GM21381 (cell line): ENCODE measurements at regions not wholly inside any gene's neighbourhood (a gene's known extent, or its start where the extent isn't known, plus 50 kb on each side); places are given as distances from the start of the nearest gene placed in this dataset.
"Not testable (repeated sequence)": the region's sequence is repeated elsewhere in the genome, so short reads cannot be mapped to it uniquely, and the experiment has no call there.

Experiments used
- ATAC-seq: cut with Tn5 transposase; IDR thresholded peaks from one replicate; pipeline ENCODE4 v1.9.1; 2021; ENCODE audit warnings: mild to moderate bottlenecking, moderate library complexity; ENCODE audit not compliant: unreplicated experiment

DNA sequence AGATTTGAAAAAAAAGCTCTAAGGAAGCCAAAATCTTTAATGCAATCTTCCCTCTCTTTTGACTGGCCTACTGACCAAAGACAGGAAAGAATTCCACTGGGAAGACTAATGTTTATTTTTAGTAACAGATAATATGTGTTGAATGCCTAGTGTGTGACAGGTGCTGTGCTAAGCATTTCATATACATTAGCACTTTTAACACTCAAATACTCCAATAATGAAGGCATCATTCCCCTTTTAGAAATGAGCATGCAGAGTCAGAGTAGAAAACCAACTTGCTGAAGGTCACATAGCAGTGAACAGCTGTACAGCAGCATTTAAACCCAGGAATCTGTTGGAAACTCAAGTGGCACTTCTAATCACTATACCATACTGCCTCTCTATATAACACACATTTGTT lies 170.6 kb downstream of the MINAR1 start:
- no peak for ATAC-seq

DNA sequence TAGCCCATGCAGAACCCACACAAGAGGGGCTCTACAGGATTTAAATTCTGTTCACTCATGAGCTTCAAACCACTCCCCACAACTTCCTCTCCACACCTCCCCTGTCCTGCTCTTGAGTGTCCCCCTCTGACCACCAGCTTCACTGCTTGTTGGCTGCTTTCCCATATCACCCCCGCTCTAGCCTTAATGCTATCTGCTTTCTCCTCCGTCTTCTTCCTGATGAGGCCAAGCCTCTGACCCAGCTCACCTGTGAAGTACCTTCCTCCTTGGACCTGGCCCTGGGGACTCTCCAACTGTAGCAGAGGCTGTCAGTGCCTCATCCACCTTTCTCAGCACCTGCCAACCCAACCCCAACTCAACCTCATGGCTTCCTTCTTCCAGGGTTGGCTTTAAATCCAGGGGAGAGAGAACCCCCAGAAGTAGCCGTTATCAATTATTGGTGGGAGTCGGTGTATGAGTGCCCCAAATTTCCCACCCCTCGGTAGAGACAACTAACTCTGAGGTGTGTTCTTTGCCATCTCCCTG lies 174.8 kb downstream of the MINAR1 start:
- ATAC-seq: no peak

DNA sequence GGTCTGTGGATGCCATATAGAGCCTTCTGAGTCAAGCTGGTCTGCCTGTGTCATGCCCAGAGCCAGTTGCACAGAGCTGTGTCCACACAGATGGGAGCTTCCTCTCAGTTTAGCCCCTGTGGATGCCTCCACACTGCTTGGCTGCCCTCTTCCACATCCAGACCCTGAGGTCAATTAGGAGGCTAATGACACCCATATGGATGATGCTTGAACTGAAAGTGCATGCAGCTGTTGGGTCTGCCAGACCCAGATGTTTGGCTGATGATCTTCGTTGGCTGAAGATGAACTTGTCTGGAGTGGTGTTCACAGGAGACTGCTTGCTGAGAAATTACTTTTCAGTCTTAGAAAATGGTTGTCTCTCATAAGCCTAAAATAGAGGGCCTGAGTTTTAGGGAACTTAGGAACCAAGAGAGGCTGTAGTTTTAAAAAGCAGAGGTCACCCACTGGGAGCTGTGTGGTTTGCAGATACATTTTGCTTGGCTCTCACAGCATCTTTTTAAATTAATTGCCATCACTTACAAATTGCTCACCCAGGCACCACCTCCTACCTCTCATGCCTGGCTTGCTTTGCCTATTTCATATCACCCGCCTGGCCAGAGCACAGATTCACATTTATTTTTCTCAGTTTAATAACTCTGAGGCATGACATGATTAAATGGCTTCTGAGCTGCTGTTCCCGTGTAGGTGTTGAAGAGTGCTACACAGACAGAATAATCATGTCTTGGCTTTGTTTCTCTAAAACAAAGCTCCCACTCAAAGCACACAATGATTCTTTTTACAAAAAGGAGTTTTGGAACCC lies 176.1 kb downstream of the MINAR1 start:
- no peak for ATAC-seq

DNA sequence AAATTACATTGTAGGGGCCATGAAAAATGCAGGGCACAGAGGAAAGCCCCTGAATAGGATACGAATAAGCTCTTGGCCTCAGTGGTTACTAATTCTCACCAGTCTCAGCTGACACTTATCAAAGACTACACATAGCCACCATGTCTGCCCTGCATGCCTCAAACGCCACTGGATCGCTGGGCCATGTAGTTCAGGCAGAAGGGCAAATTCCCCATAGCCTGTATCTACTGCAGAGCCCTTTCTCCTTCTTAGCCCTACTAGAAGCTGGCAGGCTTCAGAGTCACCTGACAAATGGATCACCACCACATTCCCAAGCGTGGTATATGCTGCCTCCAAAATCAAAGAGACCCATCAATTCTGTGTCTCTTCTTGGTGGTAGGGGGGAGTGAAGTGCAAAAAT lies 177.4 kb downstream of the MINAR1 start:
- no peak for ATAC-seq

DNA sequence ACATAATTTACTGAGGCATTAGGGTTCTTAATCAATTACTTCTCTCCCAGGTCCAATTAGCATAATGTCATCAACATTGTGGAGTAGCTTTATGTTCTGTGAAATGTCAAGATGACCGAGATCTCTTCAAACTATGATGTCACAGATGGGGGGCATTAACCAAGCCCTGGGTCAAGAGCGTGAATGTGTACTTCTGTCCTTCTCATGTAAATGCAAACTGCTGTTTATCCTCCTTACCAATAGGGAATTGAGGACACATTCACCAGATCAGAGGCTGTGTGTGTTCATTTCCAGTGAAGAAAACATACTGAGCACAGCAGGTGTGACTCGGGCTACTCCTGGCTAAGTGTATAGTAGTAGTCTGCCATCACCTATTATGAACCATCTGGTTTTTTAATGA lies 177.9 kb downstream of the MINAR1 start:
- no peak for ATAC-seq

DNA sequence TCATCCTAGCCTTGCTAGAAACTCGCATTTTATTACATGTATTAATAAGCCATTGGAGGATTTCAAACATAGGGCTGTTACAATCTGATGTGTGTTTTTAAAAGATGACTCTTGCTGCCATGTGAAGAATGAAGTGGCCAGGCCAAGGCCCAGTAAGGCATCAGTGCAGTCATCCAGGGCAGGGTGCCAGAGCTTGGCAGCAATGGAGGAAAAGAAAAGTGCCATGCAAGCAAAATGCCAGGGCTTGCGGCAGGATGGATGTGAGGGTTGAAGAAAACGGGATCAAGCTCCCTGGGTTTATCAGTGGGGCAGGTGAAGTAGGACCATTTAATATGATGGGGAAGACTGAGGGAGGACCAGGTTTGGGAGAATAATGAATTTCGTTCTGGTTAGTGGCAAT lies 183.6 kb downstream of the MINAR1 start:
- no peak for ATAC-seq

DNA sequence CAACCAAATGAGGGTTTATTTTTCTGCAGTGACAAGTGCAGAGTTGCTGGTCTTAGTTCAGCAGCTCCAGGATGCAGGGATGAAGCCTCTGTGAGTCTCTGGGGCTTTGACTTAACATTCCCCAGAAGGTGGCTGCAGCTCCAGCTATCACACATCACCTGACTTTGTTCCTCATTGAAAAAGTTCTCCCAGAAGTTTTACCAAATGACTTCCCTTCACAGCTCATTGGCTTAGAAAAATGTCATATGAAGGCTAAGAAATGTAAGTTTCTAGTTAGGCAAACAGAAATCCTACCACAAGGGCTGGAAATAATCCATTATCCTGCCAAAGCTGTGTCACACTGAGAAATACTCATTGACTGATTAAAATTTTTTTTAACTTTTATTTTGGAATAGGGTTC lies 184.9 kb downstream of the MINAR1 start:
- ATAC-seq: no peak

DNA sequence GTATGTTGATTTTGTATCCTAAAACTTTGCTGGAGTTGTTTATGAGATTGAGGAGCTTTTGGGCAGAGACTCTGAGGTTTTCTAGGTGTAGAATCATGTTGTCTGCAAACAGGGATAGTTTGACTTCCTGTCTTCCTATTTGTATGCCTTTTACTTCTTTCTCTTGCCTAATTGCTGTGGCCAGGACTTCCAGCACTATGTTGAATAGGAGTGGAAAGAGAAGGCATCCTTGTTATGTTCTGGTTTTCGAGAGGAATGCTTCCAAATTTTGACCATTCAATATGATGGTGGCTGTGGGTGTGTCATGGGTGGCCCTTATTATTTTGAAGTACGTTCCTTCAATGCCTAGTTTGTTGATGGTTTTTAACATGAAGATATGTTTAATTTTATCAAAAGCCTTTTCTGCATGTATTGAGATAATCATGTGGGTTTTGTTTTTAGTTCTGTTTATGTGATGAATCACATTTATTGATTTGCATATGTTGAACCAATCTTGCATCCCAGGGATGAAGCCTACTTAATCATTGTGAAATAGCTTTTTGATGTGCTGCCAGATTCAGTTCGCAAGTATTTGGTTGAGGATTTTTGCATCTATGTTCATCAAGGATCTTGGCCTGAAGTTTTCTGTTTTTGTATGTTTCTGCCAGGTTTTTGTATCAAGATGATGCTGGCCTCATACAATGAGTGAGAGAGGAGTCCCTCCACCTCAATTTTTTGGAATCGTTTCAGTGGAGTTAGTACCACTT lies 188.1 kb downstream of the MINAR1 start:
- ATAC-seq: no peak

DNA sequence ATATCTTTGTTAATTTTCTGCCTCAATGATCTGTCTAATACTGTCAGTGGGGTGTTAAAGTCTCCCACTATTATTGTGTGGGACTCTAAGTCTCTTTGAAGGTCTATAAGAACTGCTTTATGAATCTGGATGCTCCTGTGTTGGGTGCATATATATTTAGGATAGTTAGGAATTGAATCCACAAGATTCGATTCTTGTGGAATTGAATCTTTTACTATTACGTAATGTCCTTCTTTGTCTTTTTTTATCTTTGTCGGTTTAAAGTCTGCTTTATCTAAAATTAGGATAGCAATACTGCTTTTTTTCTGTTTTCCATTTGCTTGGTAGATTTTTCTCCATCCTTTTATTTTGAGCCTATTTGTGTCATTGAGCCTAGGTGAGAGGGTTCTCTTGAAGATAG lies 189.7 kb downstream of the MINAR1 start:
- not testable (repeated sequence) for ATAC-seq

DNA sequence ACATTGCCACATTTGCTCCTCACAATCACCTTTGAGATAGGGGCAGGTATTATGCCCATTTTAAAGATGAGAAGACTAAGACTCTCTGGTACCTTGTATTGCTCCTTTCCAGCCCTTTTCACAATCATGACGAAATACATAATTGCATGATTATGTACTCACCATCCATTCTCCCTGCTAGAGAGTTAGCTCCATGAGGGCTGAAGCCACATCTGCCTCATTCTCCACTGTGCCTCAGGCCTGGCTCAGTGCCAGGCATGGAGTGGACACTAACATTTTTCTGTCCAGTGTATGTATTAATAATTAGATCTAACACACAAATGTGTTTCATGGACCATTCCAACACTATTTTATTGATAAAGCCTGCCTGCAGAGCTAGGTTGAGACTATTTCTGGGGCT lies 191.4 kb downstream of the MINAR1 start:
- no peak for ATAC-seq

DNA sequence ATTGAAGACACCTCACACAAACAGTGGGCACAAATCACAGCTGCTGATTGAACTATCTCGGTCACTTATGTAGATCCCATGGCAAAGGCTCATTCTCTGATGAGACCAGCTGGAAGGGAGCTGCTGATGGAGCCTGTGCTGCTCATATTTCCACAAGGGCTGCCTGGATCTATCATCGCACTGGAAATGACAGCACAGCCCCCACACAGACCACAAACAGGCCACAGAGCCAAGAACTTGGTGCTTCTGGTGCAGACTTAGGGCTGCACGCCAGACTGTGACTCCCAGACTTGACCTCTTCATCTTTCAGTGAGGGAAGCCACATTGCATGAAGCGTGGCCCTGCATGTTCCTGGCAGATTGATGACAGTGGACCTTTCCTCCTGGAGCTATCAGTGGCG lies 197.6 kb downstream of the MINAR1 start:
- no peak for ATAC-seq

DNA sequence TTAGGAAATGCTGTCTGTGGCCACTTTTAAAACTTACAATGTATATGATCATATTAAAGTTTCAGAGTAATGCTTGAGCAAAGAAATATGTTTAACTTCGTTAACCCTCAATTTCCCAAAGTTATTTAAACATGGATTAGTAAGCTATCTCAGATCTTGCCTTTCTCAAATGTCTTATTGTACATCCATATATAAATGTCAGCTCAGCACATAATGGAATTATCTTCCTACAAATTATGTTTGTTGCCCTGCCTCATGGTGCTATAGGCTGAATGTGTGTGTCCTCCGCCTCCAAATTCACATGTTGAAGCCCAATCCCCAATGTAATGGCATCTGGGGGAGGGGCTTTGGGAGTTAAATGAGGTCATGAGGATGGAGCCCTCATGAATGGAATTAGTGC lies 200.3 kb downstream of the MINAR1 start:
- ATAC-seq: no peak

DNA sequence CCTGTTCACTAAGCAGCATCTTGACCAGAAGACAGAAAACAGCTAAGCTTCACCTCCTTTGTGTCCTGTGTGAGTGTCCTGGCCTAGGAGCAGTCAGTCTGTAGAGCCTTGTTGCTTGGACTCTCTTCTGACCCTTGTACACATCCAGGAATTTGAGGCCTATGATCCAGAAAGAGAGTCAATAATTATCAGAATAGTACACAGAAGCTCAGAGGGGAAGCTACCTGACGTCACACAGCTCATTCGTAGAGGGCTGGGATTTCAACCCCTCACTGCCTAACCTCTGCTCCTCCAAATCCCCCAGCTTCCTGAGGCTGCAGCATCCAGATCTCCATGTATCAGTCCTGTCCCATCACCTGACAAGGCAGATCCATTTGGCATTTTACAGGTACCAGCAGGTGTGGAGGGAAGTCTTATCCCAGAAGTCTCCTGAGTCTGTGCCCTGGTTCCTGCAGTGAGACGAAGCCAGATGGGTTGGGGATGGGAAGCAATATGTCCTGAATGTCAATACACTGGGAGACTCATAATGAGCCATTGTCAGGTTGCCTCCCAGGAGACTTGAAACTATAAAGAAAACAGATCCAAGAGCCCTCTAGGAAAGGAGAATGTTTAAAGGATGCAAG lies 203.1 kb downstream of the MINAR1 start:
- ATAC-seq: no peak

DNA sequence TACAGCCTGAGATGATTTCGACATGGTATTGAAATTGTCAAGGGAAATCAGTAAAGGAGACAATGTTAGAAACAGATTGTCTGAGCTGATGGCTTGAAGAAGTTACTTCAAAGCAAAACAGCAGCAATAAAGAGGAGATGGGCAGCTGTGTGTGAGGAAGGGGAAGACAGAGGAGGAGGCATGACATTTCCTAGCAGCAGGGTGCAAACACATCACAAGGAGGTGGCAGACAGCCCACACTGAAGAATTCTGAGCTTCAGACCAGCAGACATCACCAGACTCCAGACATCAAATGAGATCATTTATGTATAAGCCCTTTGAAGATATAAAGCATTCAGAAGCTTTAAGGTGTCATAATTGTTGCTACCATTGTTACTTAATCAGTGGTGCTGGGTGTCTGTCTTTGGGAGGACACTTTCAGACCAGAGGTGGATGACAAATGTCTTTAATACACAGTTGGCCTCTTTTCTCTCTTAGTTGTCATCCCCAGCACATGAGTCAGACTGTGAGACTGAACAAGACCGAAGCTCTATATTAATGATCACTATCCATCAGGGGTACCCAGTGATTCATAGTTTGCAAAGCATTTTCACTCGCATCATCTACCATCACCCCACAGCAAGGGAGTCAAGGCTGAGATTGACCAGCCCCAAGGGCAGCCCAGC lies 203.9 kb downstream of the MINAR1 start:
- ATAC-seq: no peak

DNA sequence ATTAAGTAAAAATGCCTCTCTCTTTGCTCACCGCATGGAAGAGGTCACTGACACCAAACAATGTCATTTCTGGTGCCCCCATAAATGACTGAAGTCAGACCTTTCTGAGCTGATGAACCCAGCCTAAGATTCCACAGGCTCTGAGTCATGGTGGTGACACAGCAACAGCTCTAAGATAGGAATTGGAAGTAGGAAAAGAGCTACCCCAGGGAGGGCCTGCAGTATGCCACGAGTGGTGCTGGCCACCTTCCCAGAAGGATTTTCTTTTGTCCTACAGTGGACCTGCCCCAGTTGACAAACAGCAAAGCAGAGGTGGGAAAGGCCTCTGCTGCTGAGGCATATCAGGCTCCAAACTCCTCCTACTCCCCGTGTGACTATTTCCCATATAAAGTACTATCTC lies 208.1 kb downstream of the MINAR1 start:
- ATAC-seq: no peak

DNA sequence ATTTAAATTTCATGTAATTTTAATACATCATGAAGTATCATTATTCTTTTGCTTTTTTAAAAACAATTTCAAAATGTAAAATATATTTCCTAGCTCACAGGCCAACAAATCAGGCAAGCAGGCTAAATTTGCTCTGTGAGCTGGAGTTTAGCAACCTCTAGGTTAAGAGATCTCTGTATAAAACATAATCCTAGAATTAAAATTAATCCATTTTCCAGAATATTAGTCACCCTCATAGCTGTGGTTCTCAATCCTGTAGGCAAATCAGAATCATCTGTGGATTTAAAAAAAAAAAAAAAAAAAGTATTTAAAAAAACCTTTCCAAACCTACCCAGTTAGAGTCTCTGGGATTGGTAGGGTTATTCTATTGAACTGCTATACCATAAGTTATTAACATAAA lies 209.7 kb downstream of the MINAR1 start:
- ATAC-seq: no peak

DNA sequence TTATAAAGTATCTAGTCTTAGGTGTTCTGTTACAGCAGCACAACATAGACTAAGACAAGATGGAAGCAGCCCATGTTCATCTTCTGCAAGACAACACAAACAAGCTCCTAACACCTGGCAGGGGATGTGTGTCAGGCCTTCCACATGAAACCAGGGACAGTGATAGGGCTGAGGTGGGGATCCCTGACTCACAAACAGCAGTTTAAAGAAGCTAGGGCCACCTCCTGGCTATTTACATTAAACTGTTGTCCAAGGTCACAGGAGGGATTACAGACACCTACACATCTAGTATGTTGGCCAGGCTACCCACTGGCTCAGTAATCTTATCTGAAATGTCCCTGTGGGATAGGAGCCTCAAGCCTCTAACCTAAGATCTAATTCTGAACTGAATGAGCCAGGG lies 211.3 kb downstream of the MINAR1 start:
- no peak for ATAC-seq

DNA sequence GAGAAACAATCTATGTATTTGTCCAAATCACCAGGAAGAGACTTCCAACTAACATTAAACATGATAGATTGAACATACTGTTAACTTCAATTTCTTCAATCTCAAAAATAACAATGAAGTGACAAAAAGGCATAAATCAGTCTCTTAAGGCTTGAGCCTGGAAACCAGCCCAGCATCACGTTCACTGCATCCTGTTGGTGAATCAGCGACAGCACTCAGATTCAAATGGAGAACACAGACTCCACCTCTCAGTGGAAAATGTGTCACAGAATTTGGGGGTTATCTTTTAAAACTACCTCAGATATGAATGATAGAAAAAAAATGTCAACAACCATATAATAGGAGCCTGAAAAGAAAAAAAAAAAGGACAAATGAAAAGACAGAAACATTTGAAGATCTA lies 212.0 kb downstream of the MINAR1 start:
- ATAC-seq: no peak

DNA sequence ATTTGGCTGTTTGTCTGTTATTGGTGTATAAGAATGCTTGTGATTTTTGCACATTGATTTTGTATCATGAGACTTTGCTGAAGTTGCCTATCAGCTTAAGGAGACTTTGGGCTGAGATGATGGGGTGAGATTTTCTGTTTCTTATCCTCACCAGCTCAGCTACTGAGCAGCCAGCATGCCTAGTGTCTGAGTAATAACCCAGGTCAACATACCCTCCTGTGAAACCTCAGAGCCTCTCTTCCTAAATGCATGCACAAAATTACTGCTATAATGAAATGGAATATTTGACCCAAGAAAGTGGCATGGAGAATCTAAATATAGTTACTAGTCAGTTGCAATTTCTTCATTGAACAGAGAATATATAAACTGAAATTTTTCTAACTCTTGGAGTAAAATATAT lies 220.8 kb downstream of the MINAR1 start:
- ATAC-seq: not testable (repeated sequence)

DNA sequence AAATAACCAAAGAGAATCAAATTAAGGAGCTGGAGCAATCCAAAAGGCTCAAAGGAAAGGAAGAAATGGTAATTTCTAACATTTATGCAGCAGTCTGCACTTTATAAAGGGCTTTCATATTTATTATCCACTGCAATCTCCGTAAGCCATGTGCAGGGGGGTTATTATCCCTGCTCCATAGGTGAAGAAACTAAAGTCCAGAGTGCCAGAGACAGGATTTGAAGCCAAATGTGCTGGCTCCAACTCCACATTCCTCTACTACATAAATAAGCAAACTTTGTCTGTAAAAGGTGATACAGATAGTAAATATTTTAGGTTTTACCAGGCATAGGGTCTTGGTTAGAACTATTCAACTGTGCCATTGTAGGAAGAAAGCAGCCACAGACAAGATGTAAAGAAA lies 221.4 kb downstream of the MINAR1 start:
- ATAC-seq: no peak
